H9 (cell line): ENCODE measurements at regions not wholly inside any gene's neighbourhood (a gene's known extent, or its start where the extent isn't known, plus 50 kb on each side); places are given as distances from the start of the nearest gene placed in this dataset.

Experiments used
- DNase-seq: peaks from one replicate; pipeline ENCODE4 v3.0.0-alpha.2; 2017
- H2AFZ ChIP-seq: one replicate; pipeline ENCODE4 v1.6.1; 2013; ENCODE audit warnings: mild to moderate bottlenecking, low read length, control low read depth, moderate library complexity
- H2AK5ac ChIP-seq: 2 replicates; pipeline ENCODE4 v1.6.1; 2013; ENCODE audit warnings: low read length, control low read depth, mixed read lengths; ENCODE audit not compliant: insufficient read length
- H2BK120ac ChIP-seq: one replicate; pipeline ENCODE4 v1.6.1; 2013; ENCODE audit warnings: low read depth, mild to moderate bottlenecking, low read length, control low read depth, inconsistent platforms; ENCODE audit not compliant: poor library complexity, severe bottlenecking
- H2BK12ac ChIP-seq: 2 replicates; pipeline ENCODE4 v1.6.1; 2013; ENCODE audit warnings: low read length, control low read depth, mixed read lengths, low read depth; ENCODE audit not compliant: insufficient read length
- H2BK15ac ChIP-seq: 2 replicates; pipeline ENCODE4 v1.6.1; 2013; ENCODE audit warnings: low read depth, low read length, control low read depth
- H2BK20ac ChIP-seq: one replicate; pipeline ENCODE4 v1.6.1; 2013; ENCODE audit warnings: low read depth, mild to moderate bottlenecking, low read length, control low read depth, inconsistent platforms; ENCODE audit not compliant: poor library complexity, severe bottlenecking
- H2BK5ac ChIP-seq: 2 replicates; pipeline ENCODE4 v1.6.1; 2013; ENCODE audit warnings: low read length, control low read depth, mixed read lengths; ENCODE audit not compliant: insufficient read length
- H3K14ac ChIP-seq: 2 replicates; pipeline ENCODE4 v1.6.1; 2013; ENCODE audit warnings: low read length, control low read depth; ENCODE audit not compliant: insufficient read depth
- H3K18ac ChIP-seq: 2 replicates; pipeline ENCODE4 v1.6.1; 2013; ENCODE audit warnings: low read depth, mild to moderate bottlenecking, mixed read lengths, low read length, control low read depth; ENCODE audit not compliant: insufficient read length
- H3K23ac ChIP-seq: 2 replicates; pipeline ENCODE4 v1.6.1; 2013; ENCODE audit warnings: low read length, control low read depth, mixed read lengths, low read depth; ENCODE audit not compliant: insufficient read length
- H3K23me2 ChIP-seq: 2 replicates; pipeline ENCODE4 v1.6.1; 2013; ENCODE audit warnings: low read depth, mild to moderate bottlenecking, mixed read lengths, low read length, control low read depth; ENCODE audit not compliant: insufficient read length, poor library complexity, severe bottlenecking
- H3K27ac ChIP-seq: 2 replicates; pipeline ENCODE4 v1.5.1; 2013; ENCODE audit warnings: low read length, control low read depth, mixed read lengths, low read depth; ENCODE audit not compliant: insufficient read length
- H3K27me3 ChIP-seq: 2 replicates; pipeline ENCODE4 v1.6.1; 2013; ENCODE audit warnings: low read length, control low read depth, inconsistent platforms; ENCODE audit not compliant: insufficient read depth
- H3K4ac ChIP-seq: 2 replicates; pipeline ENCODE4 v1.6.1; 2013; ENCODE audit warnings: low read depth, mild to moderate bottlenecking, control low read depth, inconsistent platforms, low read length, moderate library complexity
- H3K4me1 ChIP-seq: 2 replicates; pipeline ENCODE4 v1.6.1; 2013; ENCODE audit warnings: low read length, control low read depth, inconsistent platforms; ENCODE audit not compliant: insufficient read depth
- H3K4me2 ChIP-seq: 2 replicates; pipeline ENCODE4 v1.6.1; 2013; ENCODE audit warnings: low read length, control low read depth, mixed read lengths; ENCODE audit not compliant: insufficient read length, insufficient read depth
- H3K56ac ChIP-seq: 2 replicates; pipeline ENCODE4 v1.6.1; 2013; ENCODE audit warnings: low read depth, mild to moderate bottlenecking, mixed read lengths, low read length, control low read depth; ENCODE audit not compliant: insufficient read length
- H3K79me1 ChIP-seq: 2 replicates; pipeline ENCODE4 v1.6.1; 2013; ENCODE audit warnings: low read depth, mild to moderate bottlenecking, moderate library complexity, low read length, control low read depth, inconsistent platforms; ENCODE audit not compliant: insufficient read depth, poor library complexity, severe bottlenecking
- H3K79me2 ChIP-seq: 2 replicates; pipeline ENCODE4 v1.6.1; 2013; ENCODE audit warnings: low read length, control low read depth, inconsistent platforms; ENCODE audit not compliant: insufficient read depth
- H3K9ac ChIP-seq: 2 replicates; pipeline ENCODE4 v1.6.1; 2013; ENCODE audit warnings: low read length, control low read depth, mixed read lengths; ENCODE audit not compliant: insufficient read length; ENCODE audit errors: extremely low read depth
- H3K9me3 ChIP-seq: one replicate; pipeline ENCODE4 v1.6.1; 2013; ENCODE audit warnings: low read depth, low read length, inconsistent platforms; ENCODE audit not compliant: control insufficient read depth
- H3T11ph ChIP-seq: one replicate; pipeline ENCODE4 v1.6.1; 2013; ENCODE audit warnings: mild to moderate bottlenecking, low read length, control low read depth, inconsistent platforms
- H4K20me1 ChIP-seq: one replicate; pipeline ENCODE4 v1.6.1; 2013; ENCODE audit not compliant: control insufficient read depth, insufficient read length, insufficient read depth
- H4K5ac ChIP-seq: 2 replicates; pipeline ENCODE4 v1.6.1; 2013; ENCODE audit warnings: low read depth, mild to moderate bottlenecking, mixed read lengths, low read length, control low read depth; ENCODE audit not compliant: insufficient read length
- H4K8ac ChIP-seq: replicated peaks from 2 replicates; pipeline ENCODE4 v1.6.1; 2013; ENCODE audit warnings: low read length, control low read depth, mixed read lengths, low read depth; ENCODE audit not compliant: insufficient read length
- H4K91ac ChIP-seq: 2 replicates; pipeline ENCODE4 v1.6.1; 2013; ENCODE audit warnings: low read depth, mild to moderate bottlenecking, moderate library complexity, mixed read lengths, low read length, control low read depth; ENCODE audit not compliant: insufficient read length
- H3K27ac Mint-ChIP-seq, 3 experiments: 2 replicates in 2 of 3; 3 replicates in 1 of 3; pipeline ENCODE4 v1.8.0; 2020 to 2021; ENCODE audit warnings: mixed read lengths in 3 of 3, mild to moderate bottlenecking in 1 of 3, moderate library complexity in 1 of 3
- H3K27me3 Mint-ChIP-seq: 2 replicates; pipeline ENCODE4 v1.8.0; 2021; ENCODE audit warnings: low read depth, mild to moderate bottlenecking, moderate library complexity, mixed read lengths
- H3K36me3 Mint-ChIP-seq, 3 experiments: 2 replicates in 2 of 3; 3 replicates in 1 of 3; pipeline ENCODE4 v1.8.0; 2020 to 2021; ENCODE audit warnings: low read depth in 3 of 3, mixed read lengths in 3 of 3; ENCODE audit not compliant: insufficient read depth in 1 of 3
- H3K4me1 Mint-ChIP-seq, 2 experiments: 2 replicates each; pipeline ENCODE4 v1.8.0; 2020; ENCODE audit warnings: mixed read lengths in 2 of 2
- H3K4me3 Mint-ChIP-seq, 2 experiments: 2 replicates in 1 of 2; 3 replicates in 1 of 2; pipeline ENCODE4 v1.8.0; 2020 to 2021; ENCODE audit warnings: mild to moderate bottlenecking in 2 of 2, mixed read lengths in 2 of 2, moderate library complexity in 1 of 2
- H3K9me3 Mint-ChIP-seq, 2 experiments: 2 replicates in 1 of 2; 3 replicates in 1 of 2; pipeline ENCODE4 v1.8.0; 2020; ENCODE audit warnings: mild to moderate bottlenecking in 2 of 2, mixed read lengths in 2 of 2, moderate library complexity in 1 of 2
- TF ChIP-seq, protein P1 (sequence below): fragments of 200-600 bp; sonication (generic); conservative IDR thresholded peaks from 3 replicates; pipeline ENCODE4 v1.8.0; 2021; ENCODE audit warnings: antibody characterized with exemption, mild to moderate bottlenecking

DNA sequence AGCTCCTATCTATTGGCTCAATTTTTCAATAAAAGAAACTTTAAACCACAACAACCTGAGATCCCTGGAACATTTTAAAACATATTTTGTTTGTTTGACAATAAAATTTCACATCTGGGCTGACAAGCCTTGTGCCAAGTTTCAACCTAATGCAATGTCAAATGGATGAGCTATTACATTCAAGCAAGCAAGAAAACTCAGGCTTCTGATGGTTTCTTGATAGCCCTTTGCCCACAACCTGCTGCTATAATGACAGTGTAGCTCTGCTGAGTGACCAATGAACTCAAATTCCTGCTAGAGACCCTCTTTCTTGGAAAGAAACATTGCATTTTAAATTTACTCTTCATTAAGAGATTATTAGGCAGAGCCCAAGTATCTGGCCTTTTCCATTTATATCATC lies 472.9 kb downstream of the ARHGEF28 start:
- no peak overlapping the region for H2BK20ac ChIP-seq
- H3K27me3 ChIP-seq: no peaks in the 10 kb centered on the region
- H3K4ac ChIP-seq: no peak overlapping the region
- H4K5ac ChIP-seq: no peak overlapping the region
- TF ChIP-seq, protein P1, sequence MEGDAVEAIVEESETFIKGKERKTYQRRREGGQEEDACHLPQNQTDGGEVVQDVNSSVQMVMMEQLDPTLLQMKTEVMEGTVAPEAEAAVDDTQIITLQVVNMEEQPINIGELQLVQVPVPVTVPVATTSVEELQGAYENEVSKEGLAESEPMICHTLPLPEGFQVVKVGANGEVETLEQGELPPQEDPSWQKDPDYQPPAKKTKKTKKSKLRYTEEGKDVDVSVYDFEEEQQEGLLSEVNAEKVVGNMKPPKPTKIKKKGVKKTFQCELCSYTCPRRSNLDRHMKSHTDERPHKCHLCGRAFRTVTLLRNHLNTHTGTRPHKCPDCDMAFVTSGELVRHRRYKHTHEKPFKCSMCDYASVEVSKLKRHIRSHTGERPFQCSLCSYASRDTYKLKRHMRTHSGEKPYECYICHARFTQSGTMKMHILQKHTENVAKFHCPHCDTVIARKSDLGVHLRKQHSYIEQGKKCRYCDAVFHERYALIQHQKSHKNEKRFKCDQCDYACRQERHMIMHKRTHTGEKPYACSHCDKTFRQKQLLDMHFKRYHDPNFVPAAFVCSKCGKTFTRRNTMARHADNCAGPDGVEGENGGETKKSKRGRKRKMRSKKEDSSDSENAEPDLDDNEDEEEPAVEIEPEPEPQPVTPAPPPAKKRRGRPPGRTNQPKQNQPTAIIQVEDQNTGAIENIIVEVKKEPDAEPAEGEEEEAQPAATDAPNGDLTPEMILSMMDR: no peak
- Mint-ChIP-seq H3K4me1 (peaks cover 0 to 3% of the 10 kb centered on the region in 2 experiments; a peak in 1 of 4 replicates), H3K9me3 (peaks cover 5 to 6% of the 10 kb centered on the region in 2 experiments; a peak in 3 of 5 replicates), H3K27ac (no peak overlapping the region), H3K4me3 (no peak overlapping the region), H3K27me3 (no peaks in the 10 kb centered on the region), H3K36me3 (peaks cover 4 to 7% (median 5%) of the 10 kb centered on the region in 3 experiments; a peak in 3 of 7 replicates)
- no peak overlapping the region for H3K56ac ChIP-seq
- no peak for DNase-seq
- H4K8ac ChIP-seq: no peak overlapping the region
- no peak overlapping the region for H3K9ac ChIP-seq
- no peak overlapping the region for H2AFZ ChIP-seq
- no peak overlapping the region for H3T11ph ChIP-seq
- no peak overlapping the region for H2BK15ac ChIP-seq
- no peak overlapping the region for H2BK120ac ChIP-seq
- no peaks in the 10 kb centered on the region for H3K79me1 ChIP-seq
- H3K27ac ChIP-seq: no peak overlapping the region
- no peaks in the 10 kb centered on the region for H3K79me2 ChIP-seq
- H3K4me2 ChIP-seq: no peak overlapping the region
- no peak overlapping the region for H3K14ac ChIP-seq
- H3K18ac ChIP-seq: no peak overlapping the region
- H2AK5ac ChIP-seq: no peak overlapping the region
- no peak overlapping the region for H2BK5ac ChIP-seq
- H3K23me2 ChIP-seq: no peaks in the 10 kb centered on the region
- no peak overlapping the region for H3K23ac ChIP-seq
- no peaks in the 10 kb centered on the region for H3K4me1 ChIP-seq
- no peak overlapping the region for H2BK12ac ChIP-seq
- H3K9me3 ChIP-seq: no peaks in the 10 kb centered on the region
- no peaks in the 10 kb centered on the region for H4K20me1 ChIP-seq
- H4K91ac ChIP-seq: no peak overlapping the region
